ENCODE measurements at regions not wholly inside any gene's neighbourhood (a gene's known extent, or its start where the extent isn't known, plus 50 kb on each side); places are given as distances from the start of the nearest gene placed in this dataset.

GRCh38 chr14:105887692-105888091, 361.3 kb downstream of the TMEM121 start:
- TF ChIP-seq CTCF (IDR thresholded peaks at IDR 0.05; ENCODE audit: insufficient read depth, low read depth, low read length) (no peak), EZH2 (IDR thresholded peaks at IDR 0.05; ENCODE audit: insufficient read depth, low read length) (no peak)
